Fibroblast of pulmonary artery (primary cell): ENCODE measurements at regions not wholly inside any gene's neighbourhood (a gene's known extent, or its start where the extent isn't known, plus 50 kb on each side); places are given as distances from the start of the nearest gene placed in this dataset.
"Not testable (repeated sequence)": the region's sequence is repeated elsewhere in the genome, so short reads cannot be mapped to it uniquely, and the experiment has no call there.

Experiments
- DNase-seq: peaks from one replicate; pipeline ENCODE4 v3.0.0-alpha.2; 2010; ENCODE audit warnings: low read depth
- H3K4me3 ChIP-seq: replicated peaks from 2 replicates; pipeline ENCODE4 v1.5.1; 2011; ENCODE audit warnings: low read depth, mild to moderate bottlenecking, control low read depth, low read length, moderate library complexity
- TF ChIP-seq, protein P1 (sequence below): IDR thresholded peaks from 2 replicates; pipeline ENCODE4 v1.5.1; 2011; ENCODE audit warnings: mild to moderate bottlenecking, control low read depth, low read length, inconsistent platforms; ENCODE audit errors: missing control alignments

DNA sequence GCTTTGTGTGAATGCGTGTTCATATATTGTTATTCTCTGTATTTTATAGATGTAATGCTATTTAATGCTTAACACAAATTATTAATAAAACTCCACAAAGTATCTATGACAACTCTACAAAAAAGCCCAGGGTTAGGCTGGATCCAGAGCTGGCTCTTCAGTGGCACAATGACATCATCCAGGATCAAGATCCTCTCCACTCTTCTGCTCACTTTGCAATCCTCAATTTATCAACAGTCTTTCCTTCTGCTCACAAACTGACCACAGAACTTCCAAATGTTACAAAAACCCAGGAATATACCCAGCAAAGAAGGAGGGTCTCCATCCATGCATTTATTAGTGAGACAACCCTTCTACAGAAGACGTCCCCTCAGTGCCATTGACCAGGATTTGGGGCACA, 132.3 kb downstream of the HNRNPD start:
- DNase-seq = no peak
- H3K4me3 ChIP-seq = no peak overlapping the region
- TF ChIP-seq, protein P1, sequence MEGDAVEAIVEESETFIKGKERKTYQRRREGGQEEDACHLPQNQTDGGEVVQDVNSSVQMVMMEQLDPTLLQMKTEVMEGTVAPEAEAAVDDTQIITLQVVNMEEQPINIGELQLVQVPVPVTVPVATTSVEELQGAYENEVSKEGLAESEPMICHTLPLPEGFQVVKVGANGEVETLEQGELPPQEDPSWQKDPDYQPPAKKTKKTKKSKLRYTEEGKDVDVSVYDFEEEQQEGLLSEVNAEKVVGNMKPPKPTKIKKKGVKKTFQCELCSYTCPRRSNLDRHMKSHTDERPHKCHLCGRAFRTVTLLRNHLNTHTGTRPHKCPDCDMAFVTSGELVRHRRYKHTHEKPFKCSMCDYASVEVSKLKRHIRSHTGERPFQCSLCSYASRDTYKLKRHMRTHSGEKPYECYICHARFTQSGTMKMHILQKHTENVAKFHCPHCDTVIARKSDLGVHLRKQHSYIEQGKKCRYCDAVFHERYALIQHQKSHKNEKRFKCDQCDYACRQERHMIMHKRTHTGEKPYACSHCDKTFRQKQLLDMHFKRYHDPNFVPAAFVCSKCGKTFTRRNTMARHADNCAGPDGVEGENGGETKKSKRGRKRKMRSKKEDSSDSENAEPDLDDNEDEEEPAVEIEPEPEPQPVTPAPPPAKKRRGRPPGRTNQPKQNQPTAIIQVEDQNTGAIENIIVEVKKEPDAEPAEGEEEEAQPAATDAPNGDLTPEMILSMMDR = no peak

DNA sequence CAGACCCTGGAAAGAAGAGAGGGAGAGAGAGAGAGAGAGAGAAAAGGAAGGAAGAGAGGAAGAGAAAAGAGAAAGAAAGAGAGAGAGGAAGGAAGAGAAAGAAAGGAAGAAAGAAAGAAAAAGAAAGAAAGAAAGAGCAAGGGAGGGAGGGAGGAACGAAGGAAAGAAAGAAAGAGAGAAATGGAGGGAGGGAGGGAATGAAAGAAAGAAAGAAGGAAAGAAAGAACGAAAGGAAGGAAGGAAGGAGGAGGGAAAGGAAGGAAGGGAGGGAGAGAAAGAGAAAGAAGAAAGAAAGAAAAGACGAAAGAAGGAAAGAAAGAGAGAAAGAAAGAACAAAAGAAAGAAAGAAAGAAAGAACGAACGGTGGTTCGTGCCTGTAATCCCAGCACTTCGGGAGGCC, 133.4 kb downstream of the HNRNPD start:
- TF ChIP-seq, protein P1 = no peak
- no peak overlapping the region for H3K4me3 ChIP-seq
- no peak for DNase-seq

DNA sequence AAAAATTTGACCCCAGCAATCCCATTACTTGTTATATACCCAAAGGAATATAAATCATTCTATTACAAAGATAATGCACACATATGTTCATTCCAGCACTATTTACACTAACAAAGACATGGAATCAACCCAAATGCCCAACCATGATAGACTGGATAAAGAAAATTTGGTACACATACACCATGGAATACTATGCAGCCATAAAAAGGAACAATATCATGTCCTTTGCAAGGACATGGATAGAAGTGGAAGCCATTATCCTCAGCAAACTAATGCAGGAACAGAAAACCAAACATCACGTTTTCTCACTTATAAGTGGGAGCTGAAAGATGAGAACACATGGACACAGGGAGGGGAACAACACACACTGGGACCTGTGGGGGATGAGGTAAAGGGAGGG, 136.6 kb downstream of the HNRNPD start:
- not testable (repeated sequence) for DNase-seq, H3K4me3 ChIP-seq

DNA sequence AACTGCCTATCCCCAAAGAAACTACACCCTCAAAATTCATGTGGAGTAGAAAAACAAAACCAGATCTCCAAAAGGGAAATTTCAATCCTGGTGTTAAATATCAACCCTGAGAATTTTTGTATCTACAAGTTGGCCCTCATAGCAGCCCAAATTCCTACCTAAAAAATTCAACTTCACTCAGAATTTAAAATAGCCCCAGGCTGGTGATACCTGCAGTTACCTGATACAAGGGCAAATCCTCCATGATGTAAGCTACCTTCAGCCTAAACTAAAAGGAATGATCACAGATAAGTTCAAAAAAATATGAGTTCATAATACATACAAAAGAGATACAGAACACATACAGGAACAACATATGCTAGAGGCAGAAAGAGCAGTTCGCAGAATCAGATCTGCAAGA, 138.4 kb downstream of the HNRNPD start:
- H3K4me3 ChIP-seq = no peak overlapping the region
- TF ChIP-seq, protein P1 = no peak
- DNase-seq = no peak

DNA sequence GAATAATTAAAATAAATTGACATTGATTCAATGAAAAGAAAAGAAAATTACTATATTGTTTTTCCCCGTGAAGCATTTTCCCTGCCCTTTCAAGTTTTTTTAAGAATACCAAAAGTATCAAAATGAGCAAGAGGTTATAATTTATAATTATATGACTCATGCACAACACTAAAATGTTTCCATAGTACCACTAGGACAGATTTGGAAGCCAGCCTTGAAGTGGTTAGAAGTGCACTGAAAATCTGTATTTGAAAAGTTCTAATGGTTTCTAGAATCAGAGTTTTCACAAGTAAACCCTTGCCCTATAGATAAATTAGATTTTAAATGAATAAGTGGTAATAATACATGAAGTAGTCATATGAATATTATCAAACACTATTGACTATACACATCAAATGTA, 140.9 kb downstream of the HNRNPD start:
- TF ChIP-seq, protein P1 = no peak
- DNase-seq = no peak
- no peak overlapping the region for H3K4me3 ChIP-seq

- DNase-seq = no peak
- no peak overlapping the region for H3K4me3 ChIP-seq
- TF ChIP-seq, protein P1 = no peak
Measured at GRCh38 chr4:82231806-82232205, 142.0 kb downstream of the HNRNPD start.

GRCh38 chr4:82230306-82230705, 143.5 kb downstream of the HNRNPD start:
- DNase-seq = peak; percentile 36
- H3K4me3 ChIP-seq = no peak overlapping the region
- TF ChIP-seq, protein P1 = no peak

DNA sequence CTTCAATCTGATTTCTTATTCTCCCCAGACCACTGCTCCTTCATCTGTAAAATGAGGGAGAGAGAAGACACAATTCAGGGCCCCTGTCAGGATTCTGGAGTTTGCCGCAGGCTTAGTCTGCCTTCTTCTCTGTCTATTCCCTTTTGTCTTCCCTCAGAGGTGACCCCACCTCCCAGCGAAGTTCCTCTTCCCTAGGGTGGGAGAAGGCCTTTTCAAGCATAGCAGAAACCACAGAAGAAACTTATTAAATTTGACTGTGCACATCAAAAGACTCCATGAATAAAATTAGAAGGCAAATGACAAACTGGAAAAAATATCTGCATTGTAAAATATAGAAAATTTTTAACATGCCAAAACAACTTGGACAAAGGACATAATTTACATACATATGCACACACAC, 148.8 kb downstream of the HNRNPD start:
- TF ChIP-seq, protein P1 = no peak
- DNase-seq = no peak
- H3K4me3 ChIP-seq = no peak overlapping the region
